Endothelial cell of umbilical vein (primary cell): ENCODE measurements at regions not wholly inside any gene's neighbourhood (a gene's known extent, or its start where the extent isn't known, plus 50 kb on each side); places are given as distances from the start of the nearest gene placed in this dataset.

Source experiments
- CTCF ChIP-seq, 2 donors: IDR thresholded peaks; 1 replicate in 1 of 2; 2 replicates in 1 of 2; pipeline ENCODE4 v1.5.1; 2011; ENCODE audit warnings: low read length in 2 of 2, mild to moderate bottlenecking in 2 of 2, moderate library complexity in 2 of 2, control low read depth in 1 of 2, inconsistent platforms in 1 of 2, low read depth in 1 of 2; ENCODE audit not compliant: insufficient read depth in 1 of 2; ENCODE audit errors: extremely low read depth in 1 of 2
- EZH2 ChIP-seq: IDR thresholded peaks from 2 replicates; pipeline ENCODE4 v1.6.1; 2012; ENCODE audit warnings: borderline replicate concordance, low read depth, mild to moderate bottlenecking, moderate library complexity, low read length, inconsistent platforms; ENCODE audit not compliant: severe bottlenecking
- MYC ChIP-seq: IDR thresholded peaks from one replicate; pipeline ENCODE4 v1.6.1; 2011; ENCODE audit warnings: mild to moderate bottlenecking, low read depth, low read length
- POLR2A ChIP-seq: IDR thresholded peaks from 2 replicates; pipeline ENCODE4 v1.6.1; 2012; ENCODE audit warnings: low read depth, mild to moderate bottlenecking, control low read depth, low read length

DNA sequence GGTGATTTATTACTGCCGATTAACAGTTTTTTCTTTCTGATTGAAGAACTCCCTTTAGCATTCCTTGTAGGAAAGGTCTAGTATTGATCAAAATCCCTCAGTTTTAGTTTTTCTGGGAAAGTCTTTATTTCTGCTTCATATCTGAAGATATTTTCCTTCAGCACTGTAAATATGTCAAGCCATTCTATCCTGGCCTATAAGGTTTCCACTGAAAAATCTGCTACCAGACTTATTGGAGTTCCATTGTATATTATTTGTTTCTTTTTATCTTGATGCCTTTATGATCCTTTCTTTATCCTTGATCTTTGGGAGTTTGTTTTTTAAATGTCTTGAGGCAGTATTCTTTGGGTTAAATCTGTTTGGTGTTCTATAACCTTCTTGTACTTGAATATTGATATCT, 55.0 kb upstream of the TMTC1 start:
- TF ChIP-seq CTCF (IDR thresholded peaks at IDR 0.05; ENCODE audit: extremely low read depth in 1 of 2, insufficient read depth in 1 of 2, low read depth in 1 of 2, low read length in 2 of 2) = no peak
- no peak for TF ChIP-seq EZH2
- TF ChIP-seq MYC = no peak
- no peak for TF ChIP-seq POLR2A
